ENCODE measurements at regions not wholly inside any gene's neighbourhood (a gene's known extent, or its start where the extent isn't known, plus 50 kb on each side); places are given as distances from the start of the nearest gene placed in this dataset.
A peak's percentile ranks its signal among the peaks of the same experiment; 100 is the strongest.

DNA sequence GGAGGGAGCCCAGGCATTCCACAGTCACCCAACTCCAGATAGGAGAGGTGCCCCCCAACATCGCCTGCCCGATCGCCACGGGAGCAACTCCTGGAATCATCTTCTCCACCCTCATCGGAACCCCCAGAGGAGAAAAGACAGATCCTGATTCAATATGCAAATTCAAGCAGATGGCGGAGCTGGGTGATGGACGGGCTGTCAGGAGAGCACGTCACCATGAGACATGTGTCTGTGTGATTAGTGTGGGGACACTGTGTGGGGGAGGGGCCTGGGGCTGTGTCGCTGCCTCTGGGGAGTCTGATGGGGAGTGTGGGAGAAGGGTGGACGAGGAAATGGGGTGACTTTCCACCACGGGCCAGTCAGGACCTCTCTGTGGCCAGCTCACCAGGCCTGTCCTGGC, 90.2 kb upstream of the CSF3R start:
- DNase-seq: no peak

- DNase-seq: no peak
Observed at GRCh38 chr1:36572142-36572715, 89.5 kb upstream of the CSF3R start.

- DNase-seq: no peak
Observed at GRCh38 chr1:36571106-36571505, 88.4 kb upstream of the CSF3R start.

DNA sequence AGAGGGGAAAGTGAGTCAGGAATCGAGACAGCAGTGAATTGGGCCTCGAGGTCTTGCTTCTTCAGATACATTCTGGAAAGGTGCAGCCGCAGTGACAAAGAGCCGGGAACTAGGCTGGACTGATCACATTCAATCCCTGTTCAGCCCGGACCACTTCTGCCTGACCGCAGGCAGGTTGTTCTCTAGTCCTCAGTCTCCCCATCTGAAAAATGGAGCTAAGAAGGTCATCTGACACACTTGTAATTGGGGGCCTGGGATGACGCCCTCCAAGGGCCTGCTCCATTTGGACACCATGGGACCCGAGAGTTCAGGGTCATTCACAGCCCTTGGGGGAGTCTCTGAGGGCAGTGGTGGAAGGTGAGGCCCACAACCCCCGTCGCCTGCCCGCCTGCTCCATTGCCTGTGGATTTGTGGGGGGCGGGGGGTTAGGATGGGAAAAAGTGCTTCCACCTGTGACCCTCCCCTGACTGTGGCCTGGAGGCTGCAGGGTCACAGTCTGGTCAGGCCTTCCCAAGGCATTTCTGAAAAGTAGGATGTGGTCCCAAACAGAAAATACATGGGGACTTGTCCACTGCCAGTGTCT, 87.9 kb upstream of the CSF3R start:
- no peak for DNase-seq

DNA sequence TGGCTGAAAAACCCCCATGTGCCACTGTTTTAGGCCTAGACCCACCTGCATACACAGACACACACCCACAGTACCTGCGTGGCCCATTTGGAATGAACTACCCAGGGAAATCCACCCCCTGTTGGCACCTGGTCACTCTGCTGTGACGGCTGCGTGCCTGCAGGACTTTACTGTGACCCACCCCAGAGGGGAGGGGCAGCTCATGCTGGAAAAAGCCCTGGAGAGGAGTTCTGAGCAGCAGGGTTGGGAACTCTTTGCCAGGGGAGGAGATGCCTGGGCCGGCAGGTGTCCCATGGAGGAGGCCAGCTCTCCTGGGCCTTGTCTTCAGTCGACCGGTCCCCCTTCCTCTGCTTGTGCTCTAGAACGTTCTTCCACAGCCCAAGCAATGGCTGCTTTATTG, 87.3 kb upstream of the CSF3R start:
- no peak for DNase-seq

DNA sequence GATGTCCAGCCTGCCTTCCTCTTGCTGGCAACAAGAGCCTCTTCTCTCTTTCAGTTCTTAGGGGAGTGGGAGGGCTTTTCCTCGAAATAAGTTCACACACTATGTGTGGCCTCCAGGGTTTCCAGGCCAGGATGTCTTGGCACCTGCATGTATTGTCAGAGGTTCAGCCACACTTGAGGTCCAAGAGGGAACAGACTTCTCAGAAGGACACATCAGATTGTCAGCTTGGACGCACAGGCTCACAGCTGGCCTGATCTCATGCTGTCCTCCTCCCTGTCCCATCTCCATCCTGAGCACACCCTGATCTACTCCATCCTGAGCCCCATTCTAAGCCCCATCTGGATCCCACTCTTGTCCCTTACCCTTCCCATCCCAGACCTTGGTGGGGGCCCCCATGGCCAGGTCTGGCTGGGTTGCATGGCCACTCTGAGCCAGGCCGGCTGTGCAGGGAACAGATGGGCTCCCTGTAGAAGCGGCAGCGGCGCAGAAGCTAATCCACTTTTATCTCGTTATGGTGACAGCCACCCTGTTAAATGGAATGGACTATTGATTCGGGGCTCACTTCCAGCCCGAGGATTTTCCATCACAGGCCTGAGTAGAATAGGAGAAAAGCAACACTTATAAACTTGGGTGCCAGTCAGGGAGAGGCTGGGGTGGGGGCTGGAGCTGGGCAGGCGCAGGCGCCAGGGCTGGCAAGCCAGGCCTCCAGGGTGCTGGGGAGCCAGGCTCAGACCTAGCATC, 85.1 kb upstream of the CSF3R start:
- DNase-seq: no peak

GRCh38 chr1:36565576-36566501, 83.1 kb upstream of the CSF3R start:
- DNase-seq: no peak

- DNase-seq: no peak
Observed at GRCh38 chr1:36562181-36562685, 79.5 kb upstream of the CSF3R start.

GRCh38 chr1:36561361-36561724, 78.6 kb upstream of the CSF3R start:
- no peak for DNase-seq

- DNase-seq: no peak
Observed at GRCh38 chr1:36560621-36561360, 78.1 kb upstream of the CSF3R start.

DNA sequence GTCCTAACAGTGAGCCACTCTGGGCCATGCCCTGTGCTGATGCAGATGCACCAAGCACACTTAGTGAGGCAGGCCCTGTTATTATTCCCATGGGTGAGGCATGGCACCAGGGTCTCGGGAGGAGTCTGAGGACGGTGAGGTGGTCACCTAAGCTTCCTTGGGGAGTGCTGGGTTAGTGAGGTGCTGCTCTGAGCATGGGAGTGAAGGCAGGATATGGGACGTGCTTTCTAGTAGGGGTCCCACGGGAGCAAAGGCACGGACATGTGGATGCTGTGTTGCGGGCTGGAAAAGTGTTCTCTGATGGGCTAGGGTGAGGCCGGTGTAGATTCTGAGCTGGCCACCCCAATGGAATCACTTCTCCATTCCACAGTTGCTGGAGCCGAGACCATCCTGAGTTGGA, 77.5 kb upstream of the CSF3R start:
- no peak for DNase-seq

- DNase-seq: no peak
Observed at GRCh38 chr1:36559061-36559460, 76.3 kb upstream of the CSF3R start.

DNA sequence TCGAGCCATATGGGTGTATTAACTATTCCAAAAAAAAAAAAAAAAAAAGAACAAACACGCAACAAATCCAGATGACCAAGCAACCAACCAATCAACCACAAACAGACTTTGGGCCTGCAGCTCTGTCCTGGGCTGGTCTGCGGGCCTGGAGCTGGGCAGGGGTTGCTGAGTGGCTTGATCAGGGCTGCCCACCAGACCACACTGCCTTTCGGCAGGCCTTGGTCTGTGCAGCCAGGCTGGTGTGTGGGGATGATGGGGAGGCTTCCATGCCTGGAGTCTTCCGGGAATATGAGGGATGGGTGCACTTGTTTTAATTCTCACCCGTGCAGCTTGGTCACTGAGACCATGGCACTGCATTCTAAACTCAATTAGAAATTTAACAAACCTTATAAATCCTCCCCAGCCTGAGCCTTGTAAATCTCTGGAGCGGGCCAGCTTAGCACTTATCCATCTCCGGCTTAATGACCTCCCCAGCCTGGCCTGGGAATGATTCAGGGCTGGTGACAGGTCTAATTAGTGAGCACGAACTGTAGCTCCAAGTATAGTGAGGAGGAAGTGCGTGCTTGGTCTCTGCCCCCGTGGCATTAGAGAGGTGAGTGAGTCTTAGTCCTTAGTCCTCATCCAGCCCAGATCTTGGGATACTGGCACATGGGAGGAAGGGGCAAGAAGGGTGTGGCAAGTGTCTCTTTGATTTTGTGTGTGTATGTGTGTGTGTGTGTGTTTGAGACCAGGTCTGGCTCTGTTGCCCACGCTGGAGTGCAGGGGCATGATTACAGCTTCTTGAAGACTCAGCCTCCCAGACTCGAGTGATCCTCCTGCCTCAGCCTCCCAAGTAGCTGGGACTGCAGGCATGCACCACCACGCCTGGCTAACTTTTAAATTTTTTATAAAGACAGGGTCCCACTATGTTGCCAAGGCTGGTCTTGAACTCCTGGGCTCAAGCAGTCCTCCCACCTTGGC, 74.6 kb upstream of the CSF3R start:
- DNase-seq: no peak

- DNase-seq: no peak
Observed at GRCh38 chr1:36555041-36555440, 72.3 kb upstream of the CSF3R start.

DNA sequence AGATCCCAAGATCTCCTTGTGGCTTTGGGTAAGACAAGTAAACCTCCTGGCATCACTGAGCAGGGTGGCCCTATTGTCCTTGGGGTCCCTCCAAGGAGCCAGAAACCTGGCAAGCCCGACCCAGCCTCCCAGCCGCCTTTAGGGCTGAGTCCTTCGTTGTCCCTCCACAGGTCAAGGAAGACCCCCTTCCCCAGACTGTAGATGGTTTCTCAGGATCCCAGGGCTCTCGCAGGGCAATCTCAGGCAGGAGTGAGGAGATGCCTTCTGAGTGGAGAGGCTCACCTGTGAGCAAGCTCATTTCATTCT, 71.6 kb upstream of the CSF3R start:
- DNase-seq: no peak

GRCh38 chr1:36553591-36554322, 71.0 kb upstream of the CSF3R start:
- peak; percentile 80 for DNase-seq

- peak; percentile 19 for DNase-seq
Observed at GRCh38 chr1:36542962-36543515, 60.3 kb upstream of the CSF3R start.

GRCh38 chr1:36542024-36542961, 59.6 kb upstream of the CSF3R start:
- no peak for DNase-seq

GRCh38 chr1:36540056-36540455, 57.3 kb upstream of the CSF3R start:
- DNase-seq: no peak

All from OCI-M1 (cell line).